Adipocyte (in vitro differentiated cells): ENCODE measurements at regions not wholly inside any gene's neighbourhood (a gene's known extent, or its start where the extent isn't known, plus 50 kb on each side); places are given as distances from the start of the nearest gene placed in this dataset.

ENCODE experiments used
- DNase-seq: peaks from one replicate; pipeline ENCODE4 v3.0.0-alpha.2; 2015; ENCODE audit warnings: low read depth
- H3K27me3 ChIP-seq: replicated peaks from 2 replicates; pipeline ENCODE4 v1.7.0; 2013; ENCODE audit warnings: mild to moderate bottlenecking, low read length, moderate library complexity; ENCODE audit not compliant: control insufficient read depth, insufficient read depth
- H3K36me3 ChIP-seq: 2 replicates; pipeline ENCODE4 v1.7.0; 2013; ENCODE audit warnings: low read length, mild to moderate bottlenecking, moderate library complexity; ENCODE audit not compliant: control insufficient read depth, insufficient read depth, severe bottlenecking
- H3K4me1 ChIP-seq: 2 replicates; pipeline ENCODE4 v1.7.0; 2013; ENCODE audit warnings: mild to moderate bottlenecking, low read length, moderate library complexity; ENCODE audit not compliant: control insufficient read depth, insufficient read depth
- H3K4me3 ChIP-seq: 2 replicates; pipeline ENCODE4 v1.7.0; 2013; ENCODE audit warnings: mild to moderate bottlenecking, low read length, moderate library complexity
- H3K9ac ChIP-seq: 2 replicates; pipeline ENCODE4 v1.7.0; 2013; ENCODE audit warnings: mild to moderate bottlenecking, low read length, moderate library complexity
- H3K9me3 ChIP-seq: 2 replicates; pipeline ENCODE4 v1.7.0; 2013; ENCODE audit warnings: mild to moderate bottlenecking, low read length, moderate library complexity; ENCODE audit not compliant: control insufficient read depth

DNA sequence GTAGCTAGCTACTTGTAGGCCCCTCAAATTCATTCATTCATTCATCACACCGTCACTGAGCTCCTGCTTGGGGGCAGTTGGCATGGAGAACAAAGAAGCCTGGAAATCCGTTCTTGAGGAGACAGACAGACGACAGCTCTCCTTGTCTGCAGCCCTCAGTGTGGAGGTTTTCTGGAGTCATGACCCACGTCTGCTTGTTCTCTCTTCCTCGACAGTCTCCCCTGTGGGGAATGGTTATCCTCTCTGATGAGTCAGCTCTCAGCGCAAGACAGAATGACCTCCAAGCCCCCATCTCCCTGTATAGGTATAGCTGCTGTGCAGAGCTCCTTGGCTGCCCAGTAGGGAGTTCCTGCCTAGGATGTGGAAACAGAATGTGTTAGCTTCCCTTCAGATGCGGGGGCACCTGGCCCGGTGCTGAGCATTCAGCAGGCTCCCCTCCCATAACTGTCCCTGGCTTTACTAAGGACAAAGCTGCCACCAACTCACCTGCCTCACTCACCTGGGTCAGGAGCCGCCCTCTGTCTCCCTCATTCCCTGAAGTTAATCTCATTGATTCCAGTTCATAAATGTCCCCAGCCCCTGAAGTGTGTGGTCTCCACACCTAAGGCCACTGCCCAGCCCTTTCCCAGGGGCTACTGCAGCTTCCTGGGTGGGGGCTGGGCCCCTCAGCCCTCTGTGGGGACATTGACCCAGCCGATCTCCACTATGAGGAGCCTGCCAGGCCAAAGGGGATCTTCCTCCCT, 124.7 kb downstream of the ACKR3 start:
- Histone ChIP-seq H3K9me3 (no peaks in the 10 kb centered on the region), H3K27me3 (peaks cover 5% of the 10 kb centered on the region), H3K4me1 (no peaks in the 10 kb centered on the region), H3K9ac (no peak overlapping the region), H3K4me3 (no peak overlapping the region), H3K36me3 (no peaks in the 10 kb centered on the region)
- DNase-seq, result no peak

DNA sequence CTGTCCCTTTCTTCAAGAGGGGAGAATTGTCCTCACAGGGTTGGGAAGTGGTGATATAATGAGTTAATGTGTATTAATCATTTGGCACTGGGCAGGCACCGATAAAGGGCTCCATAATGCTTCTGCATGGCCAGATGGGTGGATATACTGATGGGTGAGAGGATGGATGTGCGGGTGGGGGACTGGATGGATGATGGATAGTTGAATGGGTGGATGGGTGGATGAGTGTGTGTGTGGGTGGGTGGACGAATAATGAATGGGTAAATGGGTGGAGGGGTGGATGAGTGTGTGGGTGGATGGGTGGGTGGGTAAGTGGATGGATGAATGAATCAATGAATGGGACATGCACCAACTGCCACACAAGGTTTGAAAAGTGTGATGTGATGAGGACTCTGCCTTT, 127.2 kb downstream of the ACKR3 start:
- no peak overlapping the region for H3K9ac ChIP-seq
- no peaks in the 10 kb centered on the region for H3K36me3 ChIP-seq
- no peak for DNase-seq
- no peak overlapping the region for H3K4me3 ChIP-seq
- H3K9me3 ChIP-seq, result no peaks in the 10 kb centered on the region
- H3K27me3 ChIP-seq, result peaks cover 5% of the 10 kb centered on the region
- H3K4me1 ChIP-seq, result no peaks in the 10 kb centered on the region

GRCh38 chr2:236698016-236698627, 128.5 kb downstream of the ACKR3 start:
- DNase-seq, result no peak
- Histone ChIP-seq H3K4me3 (no peak overlapping the region), H3K27me3 (peaks cover 5% of the 10 kb centered on the region), H3K9me3 (no peaks in the 10 kb centered on the region), H3K4me1 (no peaks in the 10 kb centered on the region), H3K9ac (no peak overlapping the region), H3K36me3 (no peaks in the 10 kb centered on the region)

GRCh38 chr2:236700703-236701102, 131.1 kb downstream of the ACKR3 start:
- H3K4me1 ChIP-seq, result peaks cover 9% of the 10 kb centered on the region
- H3K9me3 ChIP-seq, result no peaks in the 10 kb centered on the region
- DNase-seq, result no peak
- H3K9ac ChIP-seq, result no peak overlapping the region
- no peaks in the 10 kb centered on the region for H3K36me3 ChIP-seq
- no peak overlapping the region for H3K4me3 ChIP-seq
- no peaks in the 10 kb centered on the region for H3K27me3 ChIP-seq

- H3K9ac ChIP-seq, result no peak overlapping the region
- no peaks in the 10 kb centered on the region for H3K36me3 ChIP-seq
- no peaks in the 10 kb centered on the region for H3K27me3 ChIP-seq
- DNase-seq, result no peak
- H3K4me3 ChIP-seq, result no peak overlapping the region
- H3K4me1 ChIP-seq, result peaks cover 13% of the 10 kb centered on the region
- no peaks in the 10 kb centered on the region for H3K9me3 ChIP-seq
These were observed 133.2 kb downstream of the ACKR3 start for GRCh38 chr2:236702657-236703372.

- Histone ChIP-seq H3K4me3 (no peak overlapping the region), H3K36me3 (no peaks in the 10 kb centered on the region), H3K9ac (no peak overlapping the region), H3K9me3 (no peaks in the 10 kb centered on the region), H3K4me1 (peaks cover 13% of the 10 kb centered on the region), H3K27me3 (no peaks in the 10 kb centered on the region)
- no peak for DNase-seq
These were observed 133.7 kb downstream of the ACKR3 start for GRCh38 chr2:236703373-236703709.

GRCh38 chr2:236703906-236704305, 134.3 kb downstream of the ACKR3 start:
- Histone ChIP-seq H3K4me3 (no peak overlapping the region), H3K9me3 (no peaks in the 10 kb centered on the region), H3K27me3 (no peaks in the 10 kb centered on the region), H3K36me3 (no peaks in the 10 kb centered on the region), H3K4me1 (peaks cover 13% of the 10 kb centered on the region), H3K9ac (no peak overlapping the region)
- no peak for DNase-seq

DNA sequence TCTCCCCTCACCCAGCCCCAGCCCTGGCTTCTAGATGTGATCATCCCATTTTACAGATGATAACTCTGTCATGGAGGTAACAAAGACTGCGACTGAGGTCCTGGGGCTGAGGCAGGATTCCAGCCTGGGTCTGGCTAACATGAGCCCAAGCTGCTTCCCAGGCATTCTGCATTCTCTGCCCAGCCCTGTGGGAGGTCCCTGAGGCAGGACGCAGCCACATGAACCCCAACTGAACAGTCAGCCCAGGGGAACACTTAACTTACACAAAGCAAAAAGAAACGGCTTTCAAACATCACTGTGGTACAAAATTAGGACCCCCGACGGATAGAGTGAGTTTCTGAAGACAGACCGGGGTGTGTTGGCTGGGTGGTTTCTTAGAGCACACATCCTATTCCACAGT, 135.3 kb downstream of the ACKR3 start:
- no peaks in the 10 kb centered on the region for H3K9me3 ChIP-seq
- H3K4me3 ChIP-seq, result no peak overlapping the region
- H3K36me3 ChIP-seq, result no peaks in the 10 kb centered on the region
- no peak overlapping the region for H3K9ac ChIP-seq
- H3K27me3 ChIP-seq, result no peaks in the 10 kb centered on the region
- peaks cover 13% of the 10 kb centered on the region for H3K4me1 ChIP-seq
- no peak for DNase-seq

DNA sequence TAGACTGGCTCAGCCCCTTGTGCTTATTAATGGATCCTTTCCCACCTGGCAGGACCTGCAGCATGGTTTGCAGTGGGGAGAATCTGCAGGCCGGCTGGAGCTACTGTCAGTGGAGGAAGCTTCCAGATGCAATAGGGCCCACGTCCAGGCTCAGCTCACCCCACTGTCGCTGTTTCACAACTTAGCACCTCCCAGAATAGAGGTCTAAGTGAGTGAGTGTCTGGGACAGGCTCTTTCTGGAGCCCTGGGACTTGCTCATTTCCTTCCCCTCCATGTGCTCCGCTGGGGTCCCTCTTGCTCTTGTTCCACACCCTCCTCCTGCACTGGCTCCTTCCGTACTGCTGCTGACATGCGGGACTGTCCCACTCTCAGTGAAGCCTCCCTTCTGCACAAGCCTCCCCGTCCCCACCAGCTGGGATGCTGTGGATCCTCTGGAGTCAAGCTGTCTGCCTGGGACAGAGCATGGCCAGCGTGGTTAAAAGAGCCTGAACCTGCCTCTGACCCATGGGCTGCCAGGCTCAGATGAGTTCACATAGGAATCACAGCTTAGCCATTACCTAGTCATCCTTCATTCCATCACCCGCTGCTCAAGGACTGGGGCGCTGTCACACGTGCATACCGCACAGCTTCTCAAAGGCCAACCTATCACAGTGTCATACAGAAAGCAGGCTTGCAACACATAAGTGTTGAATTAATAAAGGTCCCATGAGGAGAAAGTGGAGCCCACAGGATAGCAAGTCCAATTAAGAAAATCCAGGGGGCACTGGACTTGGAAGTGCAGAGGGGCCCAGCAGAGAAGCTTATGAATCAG, 135.9 kb downstream of the ACKR3 start:
- Histone ChIP-seq H3K9ac (no peak overlapping the region), H3K4me1 (peaks cover 13% of the 10 kb centered on the region), H3K36me3 (no peaks in the 10 kb centered on the region), H3K27me3 (no peaks in the 10 kb centered on the region), H3K9me3 (no peaks in the 10 kb centered on the region), H3K4me3 (no peak overlapping the region)
- DNase-seq, result no peak

DNA sequence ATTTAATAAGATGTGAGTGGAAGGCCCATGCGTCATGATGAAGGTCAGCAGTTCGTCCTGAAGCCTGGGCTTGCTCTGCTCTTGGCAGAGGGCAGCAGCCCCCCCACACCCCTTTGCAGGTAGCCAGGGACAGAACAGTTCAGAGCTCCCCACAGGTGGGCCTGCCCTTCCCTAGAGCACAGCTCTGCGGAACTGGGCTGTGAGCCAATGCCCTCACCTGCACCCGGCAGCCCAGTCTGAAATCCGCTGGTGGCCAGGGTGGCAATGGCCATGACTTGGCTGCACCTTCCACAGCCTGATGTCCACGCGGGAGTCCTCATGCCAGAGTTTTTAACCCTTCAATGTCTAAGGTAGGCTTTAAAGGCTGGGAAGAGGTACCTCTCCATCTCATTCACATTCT, 136.7 kb downstream of the ACKR3 start:
- H3K27me3 ChIP-seq, result no peaks in the 10 kb centered on the region
- H3K4me3 ChIP-seq, result no peak overlapping the region
- H3K4me1 ChIP-seq, result peaks cover 17% of the 10 kb centered on the region
- H3K9ac ChIP-seq, result no peak overlapping the region
- no peaks in the 10 kb centered on the region for H3K9me3 ChIP-seq
- DNase-seq, result no peak
- H3K36me3 ChIP-seq, result no peaks in the 10 kb centered on the region

- Histone ChIP-seq H3K4me3 (no peak overlapping the region), H3K27me3 (no peaks in the 10 kb centered on the region), H3K9ac (no peak overlapping the region), H3K9me3 (no peaks in the 10 kb centered on the region), H3K36me3 (no peaks in the 10 kb centered on the region), H3K4me1 (peaks cover 22% of the 10 kb centered on the region)
- no peak for DNase-seq
These were observed 137.2 kb downstream of the ACKR3 start for GRCh38 chr2:236706803-236707202.
